ENCODE measurements at regions not wholly inside any gene's neighbourhood (a gene's known extent, or its start where the extent isn't known, plus 50 kb on each side); places are given as distances from the start of the nearest gene placed in this dataset.

DNA sequence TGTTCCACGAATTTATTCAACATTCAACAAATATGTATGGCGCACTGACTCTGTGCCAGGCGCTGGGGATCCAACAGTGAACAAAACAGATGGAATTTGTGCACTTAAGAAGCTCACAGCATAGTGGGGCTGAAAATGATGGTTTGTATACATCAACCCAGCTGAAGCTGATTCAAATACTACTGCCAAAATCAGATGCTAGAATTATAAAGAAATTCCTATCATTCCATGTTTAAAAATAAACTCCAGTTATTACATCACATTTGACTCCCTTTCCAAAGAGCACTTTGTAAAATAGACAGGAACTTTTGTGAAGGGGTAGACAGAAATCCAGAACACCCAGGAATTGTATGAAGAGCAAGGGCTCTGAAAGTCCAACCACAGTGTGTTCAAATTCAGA lies 54.1 kb downstream of the ZNF608 start:
- TF ChIP-seq CTCF (IDR thresholded peaks at IDR 0.05) (no peak), POLR2AphosphoS5 (IDR thresholded peaks at IDR 0.05) (no peak), EP300 (IDR thresholded peaks at IDR 0.05) (no peak), POLR2A (IDR thresholded peaks at IDR 0.05) (no peak)
